SW 1271 (cell line): ENCODE measurements at regions not wholly inside any gene's neighbourhood (a gene's known extent, or its start where the extent isn't known, plus 50 kb on each side); places are given as distances from the start of the nearest gene placed in this dataset.

Experiments
- DNase-seq, 2 experiments: peaks; one replicate each; lab custom pipeline; 2025; lab: John Stamatoyannopoulos, UW

DNA sequence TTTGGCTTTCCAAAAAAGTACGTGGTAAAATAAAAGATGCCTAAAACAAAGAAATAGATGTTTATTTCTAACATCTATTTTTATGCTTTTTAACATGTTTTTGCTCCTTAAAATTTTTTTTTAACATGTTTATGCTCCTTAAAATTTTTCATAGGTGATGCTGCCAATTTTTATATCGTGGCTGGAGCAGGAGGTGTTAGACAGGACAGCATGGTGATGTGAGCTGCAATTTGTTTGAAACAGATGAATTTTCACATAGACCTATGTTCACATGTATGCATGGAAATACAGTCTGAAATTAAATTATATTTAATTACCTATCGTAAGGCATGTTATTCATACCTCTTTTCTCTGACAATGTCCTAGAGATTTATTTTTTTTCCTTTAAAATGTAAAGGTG, 784.8 kb downstream of the EPHA7 start:
- no peak for DNase-seq

DNA sequence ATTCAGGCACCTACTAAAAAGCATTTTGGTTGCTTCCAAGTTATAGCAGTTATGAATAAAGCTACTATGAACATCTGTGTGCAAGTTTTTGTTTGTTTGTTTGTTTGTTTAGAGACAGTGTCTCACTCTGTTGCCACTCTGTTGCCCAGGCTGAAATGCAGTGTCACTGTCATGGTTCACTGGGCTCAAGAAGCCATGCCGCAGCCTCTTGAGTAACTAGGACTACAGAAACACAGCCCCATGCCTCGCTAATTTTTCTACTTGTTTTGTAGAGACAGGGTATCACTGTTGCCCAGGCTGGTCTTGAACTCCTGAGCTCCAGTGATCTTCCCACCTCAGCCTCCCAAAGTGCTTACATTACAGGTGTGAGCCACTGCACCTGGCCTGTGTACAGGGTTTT, 795.9 kb downstream of the EPHA7 start:
- no peak for DNase-seq

DNA sequence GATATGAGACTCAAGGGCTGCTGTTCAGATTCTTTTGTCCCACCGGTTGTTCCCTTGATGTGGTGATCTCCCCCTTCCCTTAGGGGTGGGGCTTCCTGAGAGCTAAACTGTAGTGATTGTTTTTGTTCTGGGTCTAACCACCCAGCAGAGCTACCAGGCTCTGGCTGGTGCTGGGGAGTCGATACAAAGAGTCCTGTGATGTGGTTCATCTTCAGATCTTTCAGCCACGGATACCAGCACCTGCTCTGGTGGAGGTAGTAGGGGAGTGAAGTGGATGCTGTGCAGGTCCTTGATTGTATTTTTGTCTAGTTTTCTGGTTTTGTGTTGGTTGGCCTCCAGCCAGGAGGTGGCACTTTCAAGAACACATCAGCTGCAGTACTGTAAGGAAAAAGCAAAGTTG, 801.6 kb downstream of the EPHA7 start:
- DNase-seq = no peak

DNA sequence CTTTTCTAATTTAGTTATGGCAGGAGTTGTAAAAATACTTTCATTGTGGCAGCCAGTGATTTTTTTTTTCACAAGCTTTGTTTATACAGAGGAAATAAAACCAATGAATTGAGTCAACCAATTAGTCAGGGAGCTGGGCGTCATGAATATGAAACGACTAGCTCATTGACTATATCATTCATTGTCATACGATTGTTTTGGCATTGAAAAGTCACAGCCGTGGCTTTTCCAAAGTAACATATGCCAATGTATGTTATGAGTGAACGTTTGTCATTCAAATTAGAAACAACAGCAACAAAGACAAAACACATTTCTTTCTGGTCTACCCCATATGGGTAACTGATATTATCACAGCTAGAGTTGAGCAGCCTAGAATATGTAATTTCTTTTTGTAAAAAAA, 810.6 kb downstream of the EPHA7 start:
- no peak for DNase-seq

DNA sequence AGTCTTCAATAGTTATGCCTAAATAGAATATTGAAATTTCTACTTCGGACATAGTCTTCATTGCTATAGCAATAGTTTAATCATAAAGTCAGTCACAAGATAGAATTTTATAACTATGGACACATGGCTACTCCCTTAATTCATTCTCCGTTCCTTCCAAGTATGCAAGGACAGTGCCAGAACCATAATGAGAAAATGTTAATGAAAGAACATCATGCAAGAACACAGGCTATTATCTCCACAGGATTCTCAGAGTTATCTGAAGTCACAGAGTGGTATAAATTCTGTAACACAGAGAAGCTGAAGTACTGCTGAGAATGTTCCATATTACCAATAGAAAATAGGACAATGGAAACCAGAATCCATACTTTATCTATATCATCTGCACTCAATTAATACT, 826.2 kb downstream of the EPHA7 start:
- no peak for DNase-seq

DNA sequence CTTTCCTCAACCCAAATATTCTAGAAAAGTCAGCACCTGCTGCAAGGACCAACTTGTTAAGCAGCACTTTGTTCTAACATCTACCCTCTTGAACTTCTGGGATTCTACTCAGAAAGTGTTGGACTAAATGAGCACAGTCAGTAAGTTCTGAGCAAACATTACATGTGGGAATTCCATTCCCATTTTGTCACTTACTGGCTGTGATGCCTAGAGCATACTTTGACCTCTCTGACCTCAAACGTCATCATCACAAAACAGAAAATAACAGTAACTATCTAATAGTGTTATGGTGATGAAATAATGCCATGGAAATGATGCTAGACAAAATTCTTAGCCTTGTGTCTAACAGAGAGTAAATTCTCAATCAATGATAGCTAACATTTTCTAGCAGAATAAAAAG, 829.4 kb downstream of the EPHA7 start:
- DNase-seq = no peak

DNA sequence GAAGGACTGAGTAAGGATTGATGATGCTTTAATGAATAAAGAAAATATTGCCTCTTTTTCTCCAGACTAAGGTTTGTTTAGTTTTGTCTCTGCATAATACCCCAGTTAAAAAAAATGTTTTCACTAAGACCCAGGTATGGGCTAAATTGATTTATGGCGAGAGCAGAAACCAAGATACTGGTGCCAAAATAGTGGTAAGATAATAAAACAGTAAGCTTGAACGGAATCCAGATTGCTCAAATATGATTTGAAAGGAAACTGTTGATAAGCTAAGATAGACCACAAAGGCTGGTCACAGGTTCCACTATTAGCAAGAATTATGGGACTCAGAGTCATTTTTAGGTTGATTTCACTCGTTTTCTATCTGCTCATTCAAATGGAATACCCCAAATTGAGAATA, 831.2 kb downstream of the EPHA7 start:
- DNase-seq = no peak

DNA sequence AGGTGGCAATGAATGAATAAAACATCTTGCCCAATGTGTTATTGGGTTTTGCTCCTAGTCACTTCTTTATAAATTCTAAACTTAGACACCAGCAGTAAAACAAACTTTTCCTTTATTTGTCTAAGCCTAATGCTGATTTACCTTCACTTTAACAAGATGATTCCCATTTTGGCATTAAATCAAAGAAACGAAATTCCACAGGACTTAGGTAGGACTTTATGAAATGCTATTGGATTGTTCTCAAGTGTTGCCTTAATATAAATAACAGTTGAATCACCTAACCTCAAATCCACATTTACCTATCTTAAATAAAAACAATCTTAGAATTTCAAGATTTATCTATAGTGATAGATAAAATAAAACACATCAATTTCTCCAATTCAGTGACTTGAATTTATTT, 831.8 kb downstream of the EPHA7 start:
- no peak for DNase-seq

DNA sequence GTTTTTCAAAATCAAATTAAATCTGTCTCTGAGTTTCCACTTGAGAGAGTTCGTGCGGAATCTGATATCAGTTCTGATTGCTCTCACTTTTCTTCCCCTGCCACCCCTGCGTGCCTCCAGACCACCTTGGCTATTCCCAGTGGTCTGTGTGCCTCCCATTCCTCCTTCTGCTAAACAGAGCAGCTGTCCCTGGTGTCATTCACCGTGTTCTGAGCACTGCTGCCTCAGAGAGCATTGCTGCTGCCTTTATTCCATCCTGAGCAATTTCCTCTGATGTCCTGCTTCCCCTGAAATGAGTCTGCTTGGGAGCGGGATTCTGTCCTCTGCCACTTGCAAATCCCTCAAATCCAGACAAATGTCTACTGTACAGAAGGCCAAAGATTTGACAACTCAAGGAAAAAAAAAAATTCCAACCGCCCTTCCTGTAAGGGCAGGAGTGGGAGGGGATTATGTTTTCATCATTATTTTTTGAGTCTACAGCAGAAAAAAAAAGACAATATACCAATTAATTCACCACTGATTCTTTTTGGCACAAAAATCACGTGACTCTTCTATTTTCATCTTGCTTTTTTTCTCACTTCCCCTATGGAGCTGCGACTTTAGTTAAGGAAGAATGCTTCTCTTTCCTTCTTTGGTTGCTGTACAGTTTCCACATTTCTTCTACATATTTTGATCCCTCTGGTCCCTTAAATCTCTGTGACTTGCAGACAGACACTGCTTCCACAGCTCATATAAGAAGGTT, 833.0 kb downstream of the EPHA7 start:
- no peak for DNase-seq

DNA sequence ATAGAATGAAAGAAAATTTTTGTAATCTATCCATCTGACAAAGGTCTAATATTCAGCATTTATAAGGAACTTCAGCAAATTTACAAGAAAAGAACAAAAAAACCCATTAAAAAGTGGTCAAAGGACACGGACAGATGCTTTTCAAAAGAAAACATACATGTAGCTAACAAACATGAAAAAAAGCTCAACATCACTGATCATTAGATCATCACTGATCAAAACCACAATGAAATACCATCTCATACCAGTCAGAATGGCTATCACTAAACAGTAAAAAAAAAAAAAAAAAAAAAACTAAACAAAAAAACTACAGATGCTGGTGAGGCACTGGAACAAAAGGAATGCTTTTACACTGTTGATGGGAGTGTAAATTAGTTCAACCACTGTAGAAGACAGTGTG, 837.1 kb downstream of the EPHA7 start:
- no peak for DNase-seq

DNA sequence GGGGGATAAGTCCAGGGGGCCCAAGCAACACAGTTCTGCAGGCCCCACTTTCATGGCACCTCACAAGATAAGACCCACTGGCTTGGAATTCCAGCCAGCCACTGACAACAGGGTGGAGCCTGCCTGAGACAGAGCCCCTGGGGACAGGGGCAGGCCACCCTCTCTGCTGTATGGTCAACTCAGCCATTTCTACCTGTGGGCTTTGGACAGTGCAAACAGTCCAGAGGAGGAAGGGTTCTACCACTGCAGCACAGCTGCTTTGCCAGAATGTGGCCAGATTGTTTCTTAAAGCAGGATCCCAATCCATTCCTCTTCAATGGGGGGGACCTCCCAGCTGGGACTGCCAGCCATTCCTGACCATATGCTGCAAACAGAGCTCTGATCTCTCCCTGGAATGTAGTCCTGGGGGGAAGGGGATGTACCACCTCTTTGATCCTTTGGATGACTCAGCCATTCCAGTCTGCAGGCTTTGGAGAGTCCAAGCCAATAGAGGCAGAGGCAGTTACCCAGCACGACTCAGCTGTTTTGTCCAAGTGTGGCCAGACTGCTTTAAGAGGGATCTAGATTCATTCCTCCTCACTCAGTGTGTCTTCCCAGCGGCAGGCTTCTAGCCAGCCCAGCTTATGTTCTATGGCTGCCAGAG, 842.2 kb downstream of the EPHA7 start:
- DNase-seq = no peak

DNA sequence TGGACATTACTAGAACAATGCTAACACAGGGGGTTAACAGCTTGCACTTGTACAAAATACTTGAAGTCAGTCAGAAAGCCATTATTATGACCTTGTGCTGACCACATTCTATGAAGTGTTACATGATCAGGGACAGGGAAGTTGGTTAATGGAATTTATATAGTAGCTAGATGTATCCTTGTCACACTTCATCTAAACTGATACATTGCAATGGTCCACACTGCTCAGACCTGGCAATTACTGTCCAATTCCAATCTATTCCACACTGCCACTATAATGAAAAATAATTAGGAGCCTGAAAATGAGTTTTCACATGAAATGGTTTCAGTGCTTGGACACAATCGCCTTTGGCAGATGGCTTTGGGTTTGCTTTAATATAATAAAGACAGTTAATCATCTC, 850.8 kb downstream of the EPHA7 start:
- DNase-seq = no peak

DNA sequence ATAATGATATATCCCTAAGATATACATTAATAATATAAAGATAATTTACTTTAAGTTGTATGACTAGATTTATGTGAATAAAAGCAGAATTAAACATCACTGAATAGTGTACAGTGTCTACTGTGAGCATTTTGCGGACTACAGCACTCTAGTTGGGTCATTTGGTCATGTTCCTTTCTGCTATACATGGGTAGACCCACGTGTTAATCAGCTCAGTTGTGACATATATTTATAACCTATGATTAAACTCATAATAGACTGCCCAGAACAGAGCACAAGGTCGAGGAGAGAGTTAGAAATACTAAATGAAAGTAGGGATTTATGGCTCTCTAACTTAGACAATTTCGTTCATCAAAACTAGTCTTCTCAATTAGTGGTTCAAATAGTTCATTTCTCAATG, 852.7 kb downstream of the EPHA7 start:
- DNase-seq = no peak

DNA sequence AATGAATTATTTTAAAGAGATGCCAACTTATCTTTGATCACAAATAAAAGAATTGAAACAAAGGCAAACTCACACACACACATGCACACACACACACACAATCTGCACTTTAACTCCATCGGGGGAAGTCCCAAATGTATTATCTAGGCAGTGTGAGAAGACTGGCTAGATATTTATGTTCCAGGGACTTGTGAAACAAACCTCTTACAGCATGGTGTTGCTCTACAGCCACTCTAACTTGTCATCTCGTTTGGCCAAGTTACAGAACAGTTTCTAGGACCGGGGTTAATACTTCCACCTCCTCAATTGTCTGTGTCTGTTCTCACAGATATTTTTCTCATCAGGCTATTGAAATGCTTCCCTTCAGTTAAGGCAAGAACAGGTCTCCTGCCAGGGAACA, 855.0 kb downstream of the EPHA7 start:
- DNase-seq = no peak

DNA sequence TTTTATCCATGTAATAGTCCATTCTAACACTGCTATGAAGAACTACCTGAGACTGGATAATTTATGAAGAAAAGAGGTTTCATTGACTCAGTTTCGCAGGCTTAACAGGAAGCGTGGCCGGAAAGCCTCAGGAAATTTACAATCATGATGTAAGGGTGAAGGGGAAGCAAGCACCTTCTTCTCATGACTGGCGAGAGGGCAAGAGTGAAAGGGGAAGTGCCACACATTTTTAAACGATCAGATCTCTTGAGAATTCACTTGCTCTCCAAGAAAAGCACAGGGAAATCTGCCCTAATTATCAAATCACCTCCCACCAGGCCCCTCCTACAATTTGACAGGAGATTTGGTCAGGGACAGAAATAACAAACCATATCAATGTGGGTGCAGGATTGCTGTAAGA, 859.7 kb downstream of the EPHA7 start:
- DNase-seq = no peak

DNA sequence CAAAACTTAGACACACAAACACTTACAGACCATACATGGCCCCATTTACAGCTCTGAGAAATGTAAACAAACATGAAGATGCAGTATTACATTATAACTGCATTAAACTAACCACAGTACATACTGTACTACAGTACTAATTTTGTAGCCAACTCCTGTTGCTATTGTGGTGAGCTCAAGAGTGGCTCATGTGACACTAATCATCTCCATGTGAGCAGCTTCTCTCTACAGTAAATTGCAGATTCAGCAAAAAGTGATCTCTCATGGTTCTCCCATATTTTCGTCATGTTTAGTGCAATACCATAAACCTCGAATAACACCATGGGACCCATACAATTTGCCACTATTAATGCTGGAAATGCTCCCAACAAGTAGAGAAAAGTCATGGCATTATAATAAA, 860.4 kb downstream of the EPHA7 start:
- no peak for DNase-seq

DNA sequence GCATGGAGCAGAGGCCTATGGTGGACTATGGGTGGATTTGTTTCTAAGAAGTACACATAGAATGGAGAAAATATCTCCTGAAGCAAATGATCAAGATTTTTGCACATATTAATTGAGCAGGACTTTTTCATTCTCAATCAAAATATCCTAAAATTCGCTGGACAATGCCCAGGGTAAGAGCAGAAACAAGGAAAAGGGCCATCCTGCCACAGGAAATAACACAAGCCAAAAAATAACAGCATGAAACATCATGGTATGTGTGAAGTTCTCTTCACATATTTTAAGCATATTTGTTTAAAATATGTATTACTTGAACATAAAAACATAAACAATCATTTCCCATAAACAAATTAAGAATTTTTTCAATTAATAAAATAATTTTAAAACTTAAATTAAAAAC, 868.9 kb downstream of the EPHA7 start:
- DNase-seq = no peak

DNA sequence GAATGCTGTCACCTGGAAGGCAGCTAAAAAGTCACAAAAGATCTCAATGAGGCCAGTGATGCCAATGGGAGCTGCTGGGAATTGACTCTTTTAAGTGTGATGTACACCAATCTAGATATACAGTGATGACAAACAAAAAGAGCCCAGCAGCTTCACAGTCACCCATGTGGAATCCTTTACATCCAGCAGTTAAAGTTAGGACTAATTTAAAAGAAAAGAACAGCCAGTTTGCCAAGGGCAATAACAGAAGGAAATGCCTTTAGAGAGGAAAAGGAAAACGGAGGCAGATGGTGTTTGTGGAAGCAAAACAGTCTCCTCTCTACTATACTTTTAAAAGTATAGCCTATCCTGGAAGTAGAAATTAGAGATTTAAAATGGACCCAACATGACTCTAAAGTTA, 873.5 kb downstream of the EPHA7 start:
- DNase-seq = no peak

DNA sequence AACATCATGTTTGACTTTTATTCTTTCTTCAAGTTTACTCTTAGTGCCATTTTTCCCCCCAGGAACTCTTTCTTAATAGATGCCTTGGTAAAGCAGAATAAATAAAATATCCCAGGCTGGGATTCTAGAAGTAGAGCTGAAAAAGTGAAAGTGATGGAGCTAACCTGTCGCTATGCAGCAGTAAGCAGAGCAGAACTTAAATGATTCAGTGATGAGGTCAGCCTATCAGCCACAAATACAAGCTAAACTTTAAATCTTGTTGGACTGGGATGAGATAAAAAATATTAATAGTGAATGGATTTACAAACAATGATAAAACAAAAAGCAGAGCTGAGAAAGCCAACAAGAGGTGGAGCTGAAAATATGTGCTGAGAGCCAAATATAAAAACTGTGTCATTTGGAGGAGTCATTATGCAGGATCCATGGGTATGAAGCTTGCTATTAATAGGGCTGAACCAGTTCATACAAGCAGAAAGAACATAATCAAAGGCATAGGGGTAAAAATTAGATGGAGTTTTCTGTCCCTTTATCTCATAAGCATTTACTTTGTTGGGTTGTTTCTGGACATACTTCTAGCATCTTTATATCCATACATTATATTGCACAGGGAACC, 877.8 kb downstream of the EPHA7 start:
- DNase-seq = no peak

DNA sequence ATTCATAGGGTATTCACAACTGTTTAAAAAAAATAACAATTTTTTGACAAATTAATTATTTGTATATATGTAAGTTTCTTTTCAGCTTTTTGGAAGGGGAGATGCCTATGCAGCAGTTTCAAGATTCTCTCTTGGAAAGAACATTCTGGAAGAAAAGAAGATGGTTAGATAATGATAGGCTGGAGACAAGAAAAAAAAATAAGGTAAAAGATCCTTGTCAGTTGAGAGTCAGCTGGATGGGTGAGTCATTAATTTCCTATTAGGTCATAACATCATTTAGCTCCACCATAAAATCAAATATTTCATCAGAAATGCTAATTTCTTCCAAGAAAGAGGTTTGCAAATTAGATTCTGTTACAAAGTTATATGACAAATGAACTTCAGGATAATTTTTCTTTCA, 880.4 kb downstream of the EPHA7 start:
- DNase-seq = no peak

DNA sequence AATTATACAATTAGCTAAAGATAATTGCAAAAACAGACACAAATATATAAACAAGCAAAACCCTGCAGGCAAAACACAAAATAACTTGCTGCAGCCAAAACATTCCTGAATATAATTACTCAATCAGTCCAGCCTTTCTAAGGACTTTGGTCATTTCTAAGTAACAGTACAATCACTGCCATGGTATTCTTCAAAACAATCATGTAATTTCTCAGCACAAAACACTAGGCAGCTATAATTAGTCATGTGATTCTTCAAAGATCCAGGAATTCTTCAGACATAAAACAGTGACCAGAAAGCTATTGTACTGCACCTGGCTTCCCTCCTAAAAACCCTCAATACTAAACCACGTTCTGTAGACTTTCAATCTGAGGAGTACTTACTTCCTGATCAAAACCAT, 881.1 kb downstream of the EPHA7 start:
- DNase-seq = no peak

DNA sequence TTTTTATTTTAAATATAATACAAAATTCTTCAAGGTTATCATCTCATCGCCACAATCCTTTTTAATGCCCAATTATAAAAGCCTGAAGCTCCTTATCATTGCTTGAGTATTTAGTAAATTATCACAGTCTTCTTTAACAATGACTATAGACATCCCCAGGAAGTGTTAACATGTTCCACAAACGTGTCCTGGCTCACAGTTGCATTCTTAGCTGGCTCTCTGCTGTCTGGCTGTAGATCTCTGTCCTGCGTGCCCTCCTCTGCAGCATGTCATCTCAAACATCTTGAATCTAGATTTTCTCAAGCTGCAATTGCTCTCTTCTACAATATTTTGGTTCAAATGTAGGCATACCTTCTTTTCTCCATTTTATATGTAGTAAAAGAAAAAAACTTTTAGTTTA, 885.2 kb downstream of the EPHA7 start:
- no peak for DNase-seq

DNA sequence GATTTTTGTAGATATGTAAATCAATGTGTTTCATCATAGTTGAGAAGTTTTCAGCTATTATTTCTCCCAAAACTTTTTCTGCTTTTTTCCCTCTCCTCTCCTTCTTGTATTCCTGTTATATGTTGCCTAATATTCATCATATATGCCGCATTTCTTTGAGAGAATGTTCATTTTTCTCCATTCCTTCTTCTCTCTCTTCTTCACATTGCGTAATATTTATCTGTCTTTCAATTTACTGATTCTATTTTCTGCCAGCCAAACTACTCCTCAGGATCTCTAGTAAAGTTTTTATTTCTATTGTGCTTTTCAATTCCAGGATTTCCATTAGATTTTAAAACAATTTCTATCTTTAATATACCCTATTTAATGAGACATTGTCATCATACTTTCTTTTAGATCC, 896.8 kb downstream of the EPHA7 start:
- DNase-seq = no peak

DNA sequence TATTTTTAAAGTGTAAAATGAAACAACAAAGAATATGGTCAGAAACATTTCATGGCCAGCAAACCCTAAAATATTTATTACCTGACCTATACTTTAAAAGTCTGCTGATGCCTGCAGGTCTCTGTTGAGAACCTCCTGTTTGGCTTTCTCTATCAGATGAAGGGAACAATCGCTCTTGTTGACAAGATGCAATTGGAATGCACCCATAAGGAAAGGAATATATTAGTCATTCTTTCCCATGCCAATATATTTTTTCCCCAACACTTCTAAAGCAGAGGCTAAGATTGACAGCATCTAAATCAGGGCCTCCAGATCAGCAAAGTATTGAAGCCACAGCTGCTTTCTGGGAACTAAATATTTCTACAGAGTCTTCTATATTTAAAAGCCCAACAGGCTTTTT, 897.8 kb downstream of the EPHA7 start:
- no peak for DNase-seq
